GM23338 (cell line): ENCODE measurements at regions not wholly inside any gene's neighbourhood (a gene's known extent, or its start where the extent isn't known, plus 50 kb on each side); places are given as distances from the start of the nearest gene placed in this dataset.

Experiments used
- CTCF ChIP-seq, 2 experiments: fragments of 200-600 bp in 1 of 2; sonication (generic) in 1 of 2; conservative IDR thresholded peaks; 2 replicates each; pipeline versions ENCODE4 v1.5.1 to v1.6.1; 2016 to 2017; ENCODE audit warnings: antibody characterized with exemption in 2 of 2, low read depth in 2 of 2, mild to moderate bottlenecking in 2 of 2, moderate library complexity in 1 of 2
- JUNB ChIP-seq: IDR thresholded peaks from one replicate; pipeline ENCODE4 v1.6.1; 2016; ENCODE audit warnings: antibody characterized with exemption; ENCODE audit not compliant: unreplicated experiment
- POLR2AphosphoS5 ChIP-seq: IDR thresholded peaks from 2 replicates; pipeline ENCODE4 v1.6.1; 2016; ENCODE audit warnings: antibody characterized with exemption, low read depth

GRCh38 chr14:21768116-21768874 is 94.7 kb upstream of the OR4E1 start:
- TF ChIP-seq CTCF (conservative IDR thresholded peaks at IDR 0.05; ENCODE audit: low read depth in 2 of 2) = peak; percentile 73 to 84
- TF ChIP-seq JUNB = no peak
- no peak for TF ChIP-seq POLR2AphosphoS5
